Smooth muscle cell (in vitro differentiated cells): ENCODE measurements at regions not wholly inside any gene's neighbourhood (a gene's known extent, or its start where the extent isn't known, plus 50 kb on each side); places are given as distances from the start of the nearest gene placed in this dataset.
"Not testable (repeated sequence)": the region's sequence is repeated elsewhere in the genome, so short reads cannot be mapped to it uniquely, and the experiment has no call there.

Experiments used
- DNase-seq: peaks from one replicate; lab custom pipeline; 2025; ENCODE audit not compliant: unreplicated experiment; lab: John Stamatoyannopoulos, UW
- H2AFZ ChIP-seq: fragments of 200-600 bp; sonication (generic); 2 replicates; pipeline ENCODE4 v1.6.0; 2016; ENCODE audit warnings: antibody characterized with exemption, low read depth, mild to moderate bottlenecking
- H3F3A ChIP-seq: fragments of 200-600 bp; sonication (generic); 2 replicates; pipeline ENCODE4 v1.6.0; 2017; ENCODE audit warnings: antibody characterized with exemption, low read depth
- H3K27ac ChIP-seq: fragments of 200-600 bp; sonication (generic); 2 replicates; pipeline ENCODE4 v1.5.1; 2016; ENCODE audit warnings: low read depth, mild to moderate bottlenecking
- H3K27me3 ChIP-seq: fragments of 200-600 bp; sonication (generic); 2 replicates; pipeline ENCODE4 v1.6.1; 2016; ENCODE audit warnings: low read depth, mild to moderate bottlenecking
- H3K36me3 ChIP-seq: fragments of 200-600 bp; sonication (generic); 2 replicates; pipeline ENCODE4 v1.5.1; 2016; ENCODE audit warnings: low read depth
- H3K4me1 ChIP-seq: fragments of 200-600 bp; sonication (generic); 2 replicates; pipeline ENCODE4 v1.5.1; 2016; ENCODE audit warnings: low read depth
- H3K4me2 ChIP-seq: fragments of 200-600 bp; sonication (generic); 2 replicates; pipeline ENCODE4 v1.6.0; 2016; ENCODE audit warnings: mild to moderate bottlenecking
- H3K4me3 ChIP-seq: fragments of 200-600 bp; sonication (generic); 2 replicates; pipeline ENCODE4 v1.5.1; 2016; ENCODE audit warnings: mild to moderate bottlenecking
- H3K79me2 ChIP-seq: fragments of 200-600 bp; sonication (generic); 2 replicates; pipeline ENCODE4 v1.6.0; 2016; ENCODE audit warnings: low read depth, mild to moderate bottlenecking
- H3K9ac ChIP-seq: fragments of 200-600 bp; sonication (generic); 2 replicates; pipeline ENCODE4 v1.6.0; 2016; ENCODE audit warnings: low read depth
- H3K9me3 ChIP-seq: fragments of 200-600 bp; sonication (generic); replicated peaks from 2 replicates; pipeline ENCODE4 v1.5.1; 2016; ENCODE audit warnings: low read depth
- H4K20me1 ChIP-seq: fragments of 200-600 bp; sonication (generic); 2 replicates; pipeline ENCODE4 v1.6.0; 2016; ENCODE audit warnings: low read depth
- WGBS: methylation state at CpG from one replicate; pipeline ENCODE4 v1.1.7; 2016; ENCODE audit warnings: low lambda C conversion rate; 5-methylcytosine and 5-hydroxymethylcytosine counted together
- TF ChIP-seq, protein P1 (sequence below): fragments of 200-600 bp; sonication (generic); IDR thresholded peaks from 2 replicates; pipeline ENCODE4 v1.5.1; 2017; ENCODE audit warnings: borderline replicate concordance, mild to moderate bottlenecking, antibody characterized with exemption; ENCODE audit not compliant: insufficient read depth, poor library complexity, severe bottlenecking

DNA sequence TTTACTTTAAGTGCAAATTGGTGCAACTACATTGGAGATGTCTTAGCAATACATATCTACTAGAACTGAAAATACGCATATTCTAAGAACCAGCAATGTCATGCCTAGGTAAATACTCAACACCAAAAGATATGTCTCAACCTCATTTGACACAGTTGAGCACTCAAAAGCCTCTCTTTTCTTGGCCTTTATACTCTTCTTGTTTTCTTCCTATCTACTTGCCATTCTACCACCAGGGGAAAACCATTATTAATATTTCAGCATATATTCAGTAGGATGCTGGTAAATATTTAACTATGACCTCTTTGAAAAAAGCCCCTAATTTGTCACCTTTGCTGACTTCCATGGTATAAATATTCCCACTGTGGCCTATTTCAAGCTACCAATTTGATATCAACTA lies 443.8 kb downstream of the LRRC70 start:
- no peaks in the 10 kb centered on the region for H3F3A ChIP-seq
- H2AFZ ChIP-seq = no peak overlapping the region
- no peak overlapping the region for H3K27ac ChIP-seq
- no peak overlapping the region for H3K9ac ChIP-seq
- TF ChIP-seq, protein P1, sequence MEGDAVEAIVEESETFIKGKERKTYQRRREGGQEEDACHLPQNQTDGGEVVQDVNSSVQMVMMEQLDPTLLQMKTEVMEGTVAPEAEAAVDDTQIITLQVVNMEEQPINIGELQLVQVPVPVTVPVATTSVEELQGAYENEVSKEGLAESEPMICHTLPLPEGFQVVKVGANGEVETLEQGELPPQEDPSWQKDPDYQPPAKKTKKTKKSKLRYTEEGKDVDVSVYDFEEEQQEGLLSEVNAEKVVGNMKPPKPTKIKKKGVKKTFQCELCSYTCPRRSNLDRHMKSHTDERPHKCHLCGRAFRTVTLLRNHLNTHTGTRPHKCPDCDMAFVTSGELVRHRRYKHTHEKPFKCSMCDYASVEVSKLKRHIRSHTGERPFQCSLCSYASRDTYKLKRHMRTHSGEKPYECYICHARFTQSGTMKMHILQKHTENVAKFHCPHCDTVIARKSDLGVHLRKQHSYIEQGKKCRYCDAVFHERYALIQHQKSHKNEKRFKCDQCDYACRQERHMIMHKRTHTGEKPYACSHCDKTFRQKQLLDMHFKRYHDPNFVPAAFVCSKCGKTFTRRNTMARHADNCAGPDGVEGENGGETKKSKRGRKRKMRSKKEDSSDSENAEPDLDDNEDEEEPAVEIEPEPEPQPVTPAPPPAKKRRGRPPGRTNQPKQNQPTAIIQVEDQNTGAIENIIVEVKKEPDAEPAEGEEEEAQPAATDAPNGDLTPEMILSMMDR = no peak
- DNase-seq = no peak
- H4K20me1 ChIP-seq = no peaks in the 10 kb centered on the region
- no peaks in the 10 kb centered on the region for H3K9me3 ChIP-seq
- no peaks in the 10 kb centered on the region for H3K79me2 ChIP-seq
- no peaks in the 10 kb centered on the region for H3K36me3 ChIP-seq
- no peak overlapping the region for H3K4me2 ChIP-seq
- H3K4me3 ChIP-seq = no peak overlapping the region
- H3K4me1 ChIP-seq = no peaks in the 10 kb centered on the region
- H3K27me3 ChIP-seq = no peaks in the 10 kb centered on the region
- WGBS = 95% methylated on average over 1 of the region's 1 CpG

DNA sequence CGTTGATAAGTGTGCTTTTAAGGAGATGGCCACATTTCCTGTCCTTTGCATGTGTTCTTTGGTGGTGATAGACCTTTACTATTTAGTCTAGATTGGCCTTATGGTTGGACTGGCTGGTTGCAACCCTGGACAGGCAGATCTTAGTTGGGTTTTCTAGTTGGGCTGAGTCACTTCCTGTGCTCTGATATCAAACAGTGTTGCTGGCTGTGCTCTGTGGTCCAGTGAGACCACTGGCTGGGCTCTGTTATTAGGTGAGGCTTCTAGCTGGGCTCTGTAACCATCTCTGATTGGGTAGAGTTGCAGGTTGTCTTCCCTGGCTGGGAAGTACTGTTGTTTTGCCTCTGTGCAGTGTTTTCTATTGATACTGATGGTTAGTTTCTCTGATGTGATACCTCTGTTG lies 432.5 kb downstream of the LRRC70 start:
- no peaks in the 10 kb centered on the region for H3K9me3 ChIP-seq
- H3K9ac ChIP-seq = no peak overlapping the region
- WGBS = 65% methylated on average over 1 of the region's 1 CpG
- H3K36me3 ChIP-seq = no peaks in the 10 kb centered on the region
- H3K79me2 ChIP-seq = no peaks in the 10 kb centered on the region
- H3K4me2 ChIP-seq = no peak overlapping the region
- H3K4me1 ChIP-seq = no peaks in the 10 kb centered on the region
- H3K27me3 ChIP-seq = no peaks in the 10 kb centered on the region
- H4K20me1 ChIP-seq = no peaks in the 10 kb centered on the region
- no peak overlapping the region for H3K4me3 ChIP-seq
- no peak for DNase-seq
- H3F3A ChIP-seq = no peaks in the 10 kb centered on the region
- no peak overlapping the region for H2AFZ ChIP-seq
- no peak overlapping the region for H3K27ac ChIP-seq
- TF ChIP-seq, protein P1 = no peak

DNA sequence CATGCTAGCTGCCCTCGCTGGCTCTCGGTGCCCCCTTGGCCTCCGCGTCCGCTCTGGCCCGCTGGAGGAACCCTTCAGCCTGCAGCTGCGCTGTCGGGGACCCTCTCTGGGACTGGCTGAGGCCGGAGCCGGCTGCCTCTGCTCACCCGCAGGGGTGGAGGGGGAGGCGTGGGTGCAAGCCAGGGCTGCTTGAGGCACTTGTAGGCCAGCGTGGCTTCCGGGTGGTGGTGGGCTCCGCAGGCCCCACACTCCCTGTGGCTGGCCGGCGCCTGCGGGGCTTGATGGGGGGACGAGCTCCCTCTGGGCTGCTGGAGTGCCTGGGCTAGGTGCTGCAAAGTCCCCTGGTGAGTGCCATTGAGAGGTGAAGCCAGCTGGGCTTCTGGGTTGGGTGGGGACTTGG lies 429.6 kb downstream of the LRRC70 start:
- no peaks in the 10 kb centered on the region for H3K9me3 ChIP-seq

DNA sequence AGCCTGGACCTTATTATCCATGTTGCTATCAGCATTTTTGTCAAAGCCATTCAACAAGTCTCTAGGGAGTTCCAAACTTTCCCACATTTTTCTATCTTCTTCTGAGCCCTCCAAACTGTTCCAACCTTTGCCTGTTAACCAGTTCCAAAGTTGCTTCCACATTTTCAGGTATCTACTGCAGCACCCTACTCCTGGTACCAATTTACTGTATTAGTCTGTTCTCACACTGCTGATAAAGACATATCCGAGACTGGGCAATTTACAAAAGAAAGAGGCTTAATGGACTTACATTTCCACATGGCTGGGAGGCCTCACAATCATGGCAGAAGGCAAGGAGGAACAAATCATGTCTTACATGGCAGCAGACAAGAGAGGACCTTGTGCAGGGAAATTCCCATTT lies 416.2 kb downstream of the LRRC70 start:
- not testable (repeated sequence) for H3K27ac ChIP-seq, H3K4me3 ChIP-seq, H3K4me2 ChIP-seq, H3K4me1 ChIP-seq, H3K9ac ChIP-seq, H3K9me3 ChIP-seq, H3K36me3 ChIP-seq, DNase-seq, H2AFZ ChIP-seq, H4K20me1 ChIP-seq, H3K79me2 ChIP-seq, H3K27me3 ChIP-seq, H3F3A ChIP-seq
- 73% methylated on average over 1 of the region's 1 CpG for WGBS

More for the DNA sequence above, 429.6 kb downstream of the LRRC70 start:
- H3K27ac ChIP-seq = no peak overlapping the region
- no peak overlapping the region for H3K9ac ChIP-seq
- no peak overlapping the region for H3K4me2 ChIP-seq
- H3K27me3 ChIP-seq = no peaks in the 10 kb centered on the region
- WGBS = 89% methylated on average over 19 of the region's 19 CpGs
- H2AFZ ChIP-seq = no peak overlapping the region
- TF ChIP-seq, protein P1 = no peak
- H3K79me2 ChIP-seq = no peaks in the 10 kb centered on the region
- no peaks in the 10 kb centered on the region for H3K4me1 ChIP-seq
- no peaks in the 10 kb centered on the region for H3K36me3 ChIP-seq
- no peaks in the 10 kb centered on the region for H4K20me1 ChIP-seq
- DNase-seq = no peak
- no peaks in the 10 kb centered on the region for H3F3A ChIP-seq
- no peak overlapping the region for H3K4me3 ChIP-seq
